Subcutaneous abdominal adipose tissue (tissue), 5 donors: ENCODE measurements at regions not wholly inside any gene's neighbourhood (a gene's known extent, or its start where the extent isn't known, plus 50 kb on each side); places are given as distances from the start of the nearest gene placed in this dataset.
"Not testable (repeated sequence)": the region's sequence is repeated elsewhere in the genome, so short reads cannot be mapped to it uniquely, and the experiment has no call there.

Experiments
- H3K27ac ChIP-seq: one replicate; pipeline ENCODE4 v1.7.0; 2013; ENCODE audit warnings: low read depth, mild to moderate bottlenecking, inconsistent platforms, low read length, moderate library complexity
- H3K27me3 ChIP-seq, 5 donors: one replicate each; pipeline ENCODE4 v1.7.0; 2013; ENCODE audit warnings: low read length in 5 of 5, inconsistent platforms in 1 of 5; ENCODE audit not compliant: control insufficient read depth in 5 of 5, insufficient read depth in 4 of 5
- H3K36me3 ChIP-seq, 5 donors: one replicate each; pipeline ENCODE4 v1.7.0; 2013; ENCODE audit warnings: low read length in 5 of 5; ENCODE audit not compliant: control insufficient read depth in 5 of 5, insufficient read depth in 5 of 5
- H3K4me1 ChIP-seq, 5 donors: one replicate each; pipeline ENCODE4 v1.7.0; 2013; ENCODE audit warnings: low read length in 5 of 5, mild to moderate bottlenecking in 3 of 5, moderate library complexity in 1 of 5; ENCODE audit not compliant: control insufficient read depth in 5 of 5, insufficient read depth in 5 of 5
- H3K4me3 ChIP-seq, 5 donors: one replicate each; pipeline ENCODE4 v1.7.0; 2013; ENCODE audit warnings: low read length in 5 of 5, low read depth in 1 of 5
- H3K9ac ChIP-seq, 5 donors: one replicate each; pipeline ENCODE4 v1.7.0; 2013; ENCODE audit warnings: low read length in 5 of 5, mild to moderate bottlenecking in 4 of 5, moderate library complexity in 3 of 5
- H3K9me3 ChIP-seq, 5 donors: one replicate each; pipeline ENCODE4 v1.7.0; 2013; ENCODE audit warnings: low read length in 5 of 5; ENCODE audit not compliant: control insufficient read depth in 5 of 5
- donor health status: healthy.
- donor health status: healthy.
- donor health status: healthy.
- donor health status: healthy.
- donor health status: healthy.

DNA sequence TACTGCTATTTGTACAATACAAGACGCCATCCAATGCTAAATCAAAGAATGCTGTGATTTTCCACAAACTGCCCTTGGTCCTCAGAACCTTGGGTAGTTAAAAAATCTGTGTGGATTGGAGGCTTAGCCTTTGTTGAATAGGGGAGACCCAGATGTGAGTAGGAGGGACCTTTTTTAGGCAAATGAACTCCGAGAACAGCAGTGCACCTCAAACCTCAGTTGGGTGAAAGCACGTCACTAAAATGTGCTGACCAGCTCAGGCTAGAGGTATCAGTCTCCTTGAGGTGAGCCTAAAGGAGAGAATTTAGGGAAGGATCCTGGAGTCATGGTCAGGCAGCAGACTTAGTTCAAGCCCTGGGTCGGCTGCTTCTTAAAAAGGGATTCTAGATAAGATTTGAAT, 200.7 kb downstream of the SOX2 start:
- Histone ChIP-seq H3K9me3 (no peaks in the 10 kb centered on the region), H3K9ac (no peak overlapping the region), H3K27me3 (no peaks in the 10 kb centered on the region)

DNA sequence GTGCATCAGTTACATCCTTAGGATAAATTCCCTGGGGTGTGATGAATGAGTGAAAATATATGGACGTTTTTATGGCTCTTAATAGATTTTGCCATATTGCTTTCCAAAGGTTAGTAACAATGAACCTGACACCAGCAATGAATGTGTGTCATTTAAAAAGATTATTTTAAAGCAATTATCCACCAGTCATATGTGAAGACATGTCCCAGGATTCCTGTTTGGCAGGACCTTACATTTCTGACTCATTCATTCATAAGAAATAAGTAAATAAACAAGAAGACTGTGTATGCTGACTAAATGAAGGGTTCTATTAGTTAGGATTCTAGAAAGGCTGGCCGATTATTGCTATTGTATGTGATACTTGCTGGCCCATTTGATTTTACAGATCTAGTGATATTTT, 201.5 kb downstream of the SOX2 start:
- Histone ChIP-seq H3K4me1 (no peaks in the 10 kb centered on the region), H3K9ac (no peak overlapping the region), H3K27me3 (no peaks in the 10 kb centered on the region), H3K9me3 (no peaks in the 10 kb centered on the region), H3K36me3 (no peaks in the 10 kb centered on the region), H3K4me3 (no peak overlapping the region), H3K27ac (no peak overlapping the region)

More for the DNA sequence above, 200.7 kb downstream of the SOX2 start:
- no peaks in the 10 kb centered on the region for H3K4me1 ChIP-seq
- H3K27ac ChIP-seq = no peak overlapping the region
- no peak overlapping the region for H3K4me3 ChIP-seq
- no peaks in the 10 kb centered on the region for H3K36me3 ChIP-seq

DNA sequence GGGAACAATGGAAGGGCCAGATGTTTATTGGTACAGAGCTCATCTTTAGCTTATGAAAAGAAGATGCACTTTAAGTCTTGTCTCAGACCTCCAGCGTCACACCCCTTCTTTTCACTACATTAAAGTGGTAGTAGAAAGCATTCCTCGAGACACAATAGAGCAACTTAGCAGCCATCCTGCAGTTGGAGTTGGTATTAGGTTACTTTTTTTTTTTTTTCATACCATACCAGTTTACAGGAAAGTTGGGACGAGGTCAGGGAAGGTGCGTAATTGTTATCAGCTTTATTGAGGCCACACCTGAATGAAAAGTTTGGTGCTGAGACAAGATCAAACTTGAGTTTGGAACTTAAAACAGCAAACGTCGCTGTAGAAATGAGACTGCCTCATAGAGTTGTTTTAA, 203.8 kb downstream of the SOX2 start:
- Histone ChIP-seq H3K27ac (no peak overlapping the region), H3K9ac (no peak overlapping the region), H3K36me3 (no peaks in the 10 kb centered on the region)

DNA sequence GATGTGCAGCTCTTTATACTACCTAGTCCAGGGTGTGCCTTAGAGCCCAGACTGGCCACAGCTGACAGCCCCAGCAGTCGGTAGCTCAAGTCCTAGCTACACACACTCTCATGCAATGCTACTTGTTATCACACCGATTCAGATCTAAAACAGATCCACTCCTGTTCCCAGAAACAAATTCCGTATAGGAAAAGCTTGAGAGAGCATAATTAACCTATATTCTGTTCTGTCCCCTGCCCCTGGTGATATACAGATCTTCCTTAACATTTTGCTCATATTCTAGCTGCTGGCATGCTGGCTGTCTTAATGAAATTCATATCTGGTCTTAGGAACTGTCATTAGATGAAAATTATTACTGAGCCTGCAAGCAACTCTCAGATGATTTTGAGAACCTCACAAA, 204.3 kb downstream of the SOX2 start:
- Histone ChIP-seq H3K9me3 (no peaks in the 10 kb centered on the region), H3K27me3 (no peaks in the 10 kb centered on the region), H3K27ac (no peak overlapping the region), H3K4me1 (no peaks in the 10 kb centered on the region), H3K4me3 (no peak overlapping the region), H3K9ac (no peak overlapping the region), H3K36me3 (no peaks in the 10 kb centered on the region)

More for the DNA sequence above, 203.8 kb downstream of the SOX2 start:
- no peak overlapping the region for H3K4me3 ChIP-seq
- no peaks in the 10 kb centered on the region for H3K9me3 ChIP-seq
- H3K4me1 ChIP-seq = no peaks in the 10 kb centered on the region
- H3K27me3 ChIP-seq = no peaks in the 10 kb centered on the region

DNA sequence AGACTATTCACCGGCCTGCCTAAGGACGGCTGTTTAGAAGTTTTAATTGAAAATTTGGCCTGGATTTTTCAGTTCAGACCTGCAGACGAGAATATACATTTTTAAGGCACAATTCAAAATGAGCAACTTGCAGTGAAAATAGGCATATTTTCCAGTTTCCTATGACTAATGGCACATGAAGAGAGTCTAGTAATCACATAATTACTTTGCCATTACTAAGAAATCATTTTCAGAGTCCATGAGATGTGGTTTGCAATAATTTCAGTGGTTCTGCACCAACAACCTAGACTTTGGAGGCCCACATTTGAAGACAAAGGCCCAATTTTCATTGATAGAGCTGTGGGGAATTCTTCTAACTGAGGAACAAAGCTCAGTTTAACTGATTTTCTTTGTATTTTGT, 205.3 kb downstream of the SOX2 start:
- no peaks in the 10 kb centered on the region for H3K9me3 ChIP-seq
- H3K27me3 ChIP-seq = no peaks in the 10 kb centered on the region
- no peak overlapping the region for H3K27ac ChIP-seq
- H3K4me1 ChIP-seq = no peaks in the 10 kb centered on the region
- H3K4me3 ChIP-seq = no peak overlapping the region
- H3K36me3 ChIP-seq = no peaks in the 10 kb centered on the region
- H3K9ac ChIP-seq = no peak overlapping the region

DNA sequence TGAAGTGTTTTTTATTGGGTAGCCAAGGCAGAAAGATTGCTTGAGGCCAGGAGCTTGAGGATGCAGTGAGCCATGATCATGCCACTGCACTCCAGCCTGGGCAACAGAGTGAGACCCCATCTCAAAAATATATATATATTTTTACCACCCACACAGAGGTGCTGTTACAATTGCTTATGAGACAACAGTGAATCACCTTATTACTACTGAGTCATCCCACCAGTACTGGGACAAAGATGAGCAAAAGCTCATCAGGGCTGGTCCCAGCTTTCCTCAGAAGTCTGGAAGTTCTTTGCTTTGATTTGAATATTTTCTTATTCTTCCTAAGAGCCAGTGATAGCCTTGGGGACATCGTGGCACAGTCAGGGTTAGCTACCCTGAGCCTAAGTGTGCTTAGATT, 207.7 kb downstream of the SOX2 start:
- no peaks in the 10 kb centered on the region for H3K27me3 ChIP-seq
- H3K27ac ChIP-seq = no peak overlapping the region
- H3K4me1 ChIP-seq = no peaks in the 10 kb centered on the region
- no peaks in the 10 kb centered on the region for H3K36me3 ChIP-seq
- no peak overlapping the region for H3K4me3 ChIP-seq
- H3K9ac ChIP-seq = no peak overlapping the region
- no peaks in the 10 kb centered on the region for H3K9me3 ChIP-seq

DNA sequence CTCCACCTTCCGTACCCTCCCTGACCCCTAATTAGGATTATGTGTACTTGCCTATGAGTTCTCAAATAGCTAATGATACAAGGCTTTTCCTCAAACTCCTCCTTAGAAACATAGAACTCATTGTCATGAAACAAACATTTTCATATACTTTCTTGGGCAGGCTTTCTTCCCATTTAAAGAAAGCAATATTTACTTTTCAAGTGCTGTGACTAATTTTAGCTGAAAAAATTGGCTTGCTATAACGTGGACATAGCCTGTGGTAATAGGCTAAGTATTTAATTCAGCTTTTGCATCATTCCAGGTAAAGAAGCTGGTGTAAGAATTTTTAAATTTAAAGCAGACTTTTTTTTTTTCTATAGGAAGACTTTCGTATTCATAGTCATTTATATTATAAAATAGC, 208.7 kb downstream of the SOX2 start:
- no peak overlapping the region for H3K4me3 ChIP-seq
- H3K36me3 ChIP-seq = no peaks in the 10 kb centered on the region
- no peaks in the 10 kb centered on the region for H3K27me3 ChIP-seq
- H3K27ac ChIP-seq = no peak overlapping the region
- H3K9me3 ChIP-seq = no peaks in the 10 kb centered on the region
- no peaks in the 10 kb centered on the region for H3K4me1 ChIP-seq
- H3K9ac ChIP-seq = no peak overlapping the region

DNA sequence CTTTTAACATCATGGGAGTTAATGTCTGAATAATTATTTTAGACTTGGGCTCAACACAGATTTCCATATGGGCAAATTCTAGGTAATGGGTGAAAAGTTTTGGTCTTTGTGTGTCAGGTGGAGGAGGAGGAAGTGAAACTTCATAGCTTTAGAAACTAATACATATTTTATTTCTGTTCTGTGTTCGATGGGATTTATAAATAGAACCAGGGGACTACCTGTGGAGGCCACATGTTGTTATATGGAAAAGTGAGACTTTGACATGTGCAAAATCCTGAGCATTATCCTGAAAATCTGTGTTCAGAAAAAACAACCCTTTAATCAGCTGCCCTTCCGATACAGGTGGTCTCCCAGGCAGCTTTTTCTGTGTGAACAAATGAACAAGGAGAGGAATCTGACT, 209.5 kb downstream of the SOX2 start:
- Histone ChIP-seq H3K27ac (no peak overlapping the region), H3K9me3 (no peaks in the 10 kb centered on the region), H3K27me3 (no peaks in the 10 kb centered on the region), H3K4me3 (no peak overlapping the region), H3K36me3 (no peaks in the 10 kb centered on the region), H3K9ac (no peak overlapping the region), H3K4me1 (no peaks in the 10 kb centered on the region)

DNA sequence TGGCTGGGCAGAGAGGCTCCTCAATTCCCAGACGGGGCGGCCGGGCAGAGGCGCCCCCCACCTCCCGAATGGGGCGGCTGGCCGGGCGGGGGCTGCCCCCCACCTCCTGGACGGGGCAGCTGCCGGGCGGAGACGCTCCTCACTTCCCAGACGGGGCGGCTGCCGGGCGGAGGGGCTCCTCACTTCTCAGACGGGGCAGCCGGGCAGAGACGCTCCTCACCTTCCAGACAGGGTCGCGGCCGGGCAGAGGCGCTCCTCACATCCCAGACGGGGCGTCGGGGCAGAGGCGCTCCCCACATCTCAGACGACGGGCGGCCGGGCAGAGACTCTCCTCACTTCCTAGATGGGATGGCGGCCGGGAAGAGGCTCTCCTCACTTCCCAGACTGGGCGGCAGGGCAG, 214.1 kb downstream of the SOX2 start:
- not testable (repeated sequence) for H3K27me3 ChIP-seq, H3K4me3 ChIP-seq, H3K36me3 ChIP-seq, H3K4me1 ChIP-seq, H3K9ac ChIP-seq, H3K27ac ChIP-seq, H3K9me3 ChIP-seq

DNA sequence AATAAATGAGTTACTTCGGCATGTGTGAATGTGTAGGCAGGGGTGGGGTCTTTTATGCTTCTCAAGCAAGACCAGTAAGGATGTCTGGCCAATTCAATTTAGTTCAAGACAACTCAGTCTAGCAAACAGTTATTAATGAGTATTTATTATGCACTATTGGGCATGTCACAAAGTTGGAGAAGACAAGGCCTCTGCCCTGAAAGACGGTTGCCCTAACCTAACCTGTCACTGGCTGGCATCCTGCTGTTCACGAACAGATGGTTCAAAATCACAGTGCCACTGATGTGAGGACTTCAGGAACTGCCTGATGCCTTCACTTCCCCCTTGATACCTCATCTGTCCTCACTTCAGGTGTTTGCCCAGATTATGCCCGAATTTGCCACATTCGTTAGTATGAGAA, 217.8 kb downstream of the SOX2 start:
- no peaks in the 10 kb centered on the region for H3K27me3 ChIP-seq
- no peak overlapping the region for H3K9ac ChIP-seq
- H3K4me3 ChIP-seq = no peak overlapping the region
- H3K4me1 ChIP-seq = no peaks in the 10 kb centered on the region
- H3K27ac ChIP-seq = no peak overlapping the region
- peaks cover 0 to 4% (median 0%) of the 10 kb centered on the region in 5 donors for H3K9me3 ChIP-seq
- H3K36me3 ChIP-seq = no peaks in the 10 kb centered on the region

DNA sequence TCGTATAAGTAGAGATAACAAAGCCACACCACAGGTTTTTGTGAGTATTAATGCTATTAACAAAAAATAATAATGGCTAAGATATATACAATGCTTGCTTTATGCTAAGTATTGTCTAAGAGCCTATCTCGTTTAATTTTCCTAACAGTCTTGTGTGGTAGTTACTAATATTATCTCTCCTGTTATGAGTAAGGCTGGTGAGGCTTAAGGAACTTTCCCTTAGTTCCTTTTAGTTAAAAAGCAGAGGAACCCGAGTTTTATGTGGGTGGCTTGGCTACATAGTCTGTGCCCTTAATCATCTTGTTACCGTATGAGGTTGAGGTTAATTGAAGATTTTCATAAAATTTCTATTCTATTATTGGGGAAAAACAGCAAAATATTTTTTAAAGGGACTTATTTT, 218.4 kb downstream of the SOX2 start:
- H3K4me1 ChIP-seq = no peaks in the 10 kb centered on the region
- H3K9me3 ChIP-seq = peaks cover 0 to 4% (median 0%) of the 10 kb centered on the region in 5 donors
- no peak overlapping the region for H3K27ac ChIP-seq
- H3K4me3 ChIP-seq = no peak overlapping the region
- no peaks in the 10 kb centered on the region for H3K36me3 ChIP-seq
- H3K27me3 ChIP-seq = no peaks in the 10 kb centered on the region
- no peak overlapping the region for H3K9ac ChIP-seq
